ENCODE measurements at regions not wholly inside any gene's neighbourhood (a gene's known extent, or its start where the extent isn't known, plus 50 kb on each side); places are given as distances from the start of the nearest gene placed in this dataset.

DNA sequence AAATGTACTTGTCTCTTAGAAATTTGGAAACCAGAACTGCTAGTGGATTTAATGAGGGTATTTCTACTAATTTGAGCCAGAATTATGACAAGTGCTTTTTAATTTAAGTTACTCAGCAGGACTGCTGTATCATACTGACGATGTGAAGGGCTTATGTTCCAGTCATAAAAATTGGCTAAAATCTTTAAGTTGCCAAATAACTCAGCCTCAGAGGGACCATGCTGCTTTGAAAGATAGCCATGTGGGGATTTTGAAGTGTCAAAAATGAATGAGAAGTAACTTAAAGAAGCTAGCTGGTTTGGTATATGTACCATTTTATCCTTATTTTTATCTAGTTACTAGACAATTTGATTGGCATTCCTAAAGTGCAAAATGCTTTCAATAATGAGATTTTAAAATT, 545.0 kb downstream of the DIPK2A start:
- no peaks in the 10 kb centered on the region for H3K36me3 Mint-ChIP-seq (ENCODE audit: low read depth)
- intact Hi-C loops (cut with micrococcal nuclease): no loop called here
- H3K27me3 Mint-ChIP-seq: no peaks in the 10 kb centered on the region
- DNase-seq (no peak), ATAC-seq (ENCODE audit: low read depth) (no peak)
- TF ChIP-seq, protein P1, sequence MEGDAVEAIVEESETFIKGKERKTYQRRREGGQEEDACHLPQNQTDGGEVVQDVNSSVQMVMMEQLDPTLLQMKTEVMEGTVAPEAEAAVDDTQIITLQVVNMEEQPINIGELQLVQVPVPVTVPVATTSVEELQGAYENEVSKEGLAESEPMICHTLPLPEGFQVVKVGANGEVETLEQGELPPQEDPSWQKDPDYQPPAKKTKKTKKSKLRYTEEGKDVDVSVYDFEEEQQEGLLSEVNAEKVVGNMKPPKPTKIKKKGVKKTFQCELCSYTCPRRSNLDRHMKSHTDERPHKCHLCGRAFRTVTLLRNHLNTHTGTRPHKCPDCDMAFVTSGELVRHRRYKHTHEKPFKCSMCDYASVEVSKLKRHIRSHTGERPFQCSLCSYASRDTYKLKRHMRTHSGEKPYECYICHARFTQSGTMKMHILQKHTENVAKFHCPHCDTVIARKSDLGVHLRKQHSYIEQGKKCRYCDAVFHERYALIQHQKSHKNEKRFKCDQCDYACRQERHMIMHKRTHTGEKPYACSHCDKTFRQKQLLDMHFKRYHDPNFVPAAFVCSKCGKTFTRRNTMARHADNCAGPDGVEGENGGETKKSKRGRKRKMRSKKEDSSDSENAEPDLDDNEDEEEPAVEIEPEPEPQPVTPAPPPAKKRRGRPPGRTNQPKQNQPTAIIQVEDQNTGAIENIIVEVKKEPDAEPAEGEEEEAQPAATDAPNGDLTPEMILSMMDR (IDR thresholded peaks at IDR 0.05): no peak
- H3K4me3 Mint-ChIP-seq: no peak overlapping the region
- H3K4me1 Mint-ChIP-seq: no peaks in the 10 kb centered on the region
- CTCF ChIA-PET: no interaction called here
- no peaks in the 10 kb centered on the region for H3K9me3 Mint-ChIP-seq
- POLR2A ChIA-PET: no interaction called here
- H3K27ac Mint-ChIP-seq: no peak overlapping the region

DNA sequence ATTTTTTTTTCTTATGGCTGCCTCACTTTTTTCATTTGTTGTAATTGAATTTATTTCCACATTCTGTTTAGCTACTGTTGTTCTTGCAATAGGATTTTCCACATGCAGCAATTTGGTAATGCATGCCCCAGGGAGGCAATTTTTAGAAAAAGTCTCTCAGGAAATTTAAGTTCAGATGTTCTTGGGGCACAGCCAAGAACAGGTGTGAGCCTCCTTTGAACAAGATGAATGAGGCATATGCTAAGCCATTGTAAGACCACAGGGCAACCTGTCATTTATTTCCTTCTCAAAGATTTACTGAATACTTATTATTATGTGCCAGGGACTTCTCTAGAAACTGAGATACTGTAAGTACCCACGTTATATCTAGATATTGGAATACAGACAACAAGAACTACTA, 549.5 kb downstream of the DIPK2A start:
- TF ChIP-seq, protein P1 (IDR thresholded peaks at IDR 0.05): no peak
- ATAC-seq (ENCODE audit: low read depth) (no peak), DNase-seq (no peak)
- no peaks in the 10 kb centered on the region for H3K4me1 Mint-ChIP-seq
- H3K36me3 Mint-ChIP-seq (ENCODE audit: low read depth): no peaks in the 10 kb centered on the region
- H3K9me3 Mint-ChIP-seq: no peaks in the 10 kb centered on the region
- H3K27ac Mint-ChIP-seq: no peak overlapping the region
- CTCF ChIA-PET: no interaction called here
- no peaks in the 10 kb centered on the region for H3K27me3 Mint-ChIP-seq
- POLR2A ChIA-PET: no interaction called here
- intact Hi-C loops (cut with micrococcal nuclease): no loop called here
- H3K4me3 Mint-ChIP-seq: no peak overlapping the region

DNA sequence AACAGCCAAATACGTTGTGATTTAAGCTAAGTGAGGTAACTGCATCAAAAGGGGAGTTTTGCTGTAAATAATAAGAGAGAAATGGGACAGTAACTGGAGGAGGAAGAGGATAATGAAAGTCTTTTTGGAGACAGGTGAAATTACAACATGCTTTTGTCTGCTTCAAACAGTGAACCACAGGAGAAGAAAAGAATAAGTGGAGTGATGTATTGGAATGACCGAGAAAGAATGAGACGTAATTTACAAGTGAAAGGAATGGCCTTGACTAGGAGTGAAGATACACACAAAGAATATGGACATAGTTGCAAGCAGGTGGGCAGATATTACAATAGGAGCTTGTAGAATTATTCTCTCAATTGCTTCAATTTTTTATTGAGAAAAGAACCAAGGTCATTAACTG, 550.8 kb downstream of the DIPK2A start:
- DNase-seq (no peak), ATAC-seq (ENCODE audit: low read depth) (no peak)
- Mint-ChIP-seq H3K9me3 (no peaks in the 10 kb centered on the region), H3K36me3 (ENCODE audit: low read depth) (no peaks in the 10 kb centered on the region), H3K27me3 (no peaks in the 10 kb centered on the region), H3K4me1 (no peaks in the 10 kb centered on the region), H3K4me3 (no peak overlapping the region), H3K27ac (no peak overlapping the region)
- POLR2A ChIA-PET: no interaction called here
- intact Hi-C loops (cut with micrococcal nuclease): no loop called here
- CTCF ChIA-PET: no interaction called here
- TF ChIP-seq, protein P1 (IDR thresholded peaks at IDR 0.05): no peak

DNA sequence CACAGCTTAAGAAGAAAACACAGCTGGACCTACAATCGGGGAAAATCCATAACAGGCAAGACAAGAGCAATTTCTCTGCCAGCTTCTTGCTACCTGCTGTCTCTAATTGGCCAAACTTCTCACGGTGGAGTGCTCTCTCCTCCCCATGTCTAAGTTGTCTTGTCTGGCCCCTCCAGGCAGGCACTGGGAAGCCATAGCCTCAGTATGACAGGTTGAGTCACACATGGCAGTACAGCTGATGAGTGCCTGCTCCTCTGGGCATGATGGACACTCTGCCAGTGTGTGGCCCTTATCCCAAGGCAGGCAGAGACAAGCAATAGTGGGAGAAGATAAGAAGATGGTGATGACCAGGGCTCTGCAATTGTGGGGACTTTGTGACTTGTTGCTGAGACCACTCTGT, 551.8 kb downstream of the DIPK2A start:
- ChIA-PET CTCF (no interaction called here), POLR2A (interaction anchor here (0.6 kb wide), 1 partner anchor 82 kb away, joined by 3 read pairs; no protein-coding TSS in a partner anchor)
- H3K27me3 Mint-ChIP-seq: no peaks in the 10 kb centered on the region
- no peaks in the 10 kb centered on the region for H3K36me3 Mint-ChIP-seq (ENCODE audit: low read depth)
- no peak overlapping the region for H3K27ac Mint-ChIP-seq
- no peaks in the 10 kb centered on the region for H3K4me1 Mint-ChIP-seq
- intact Hi-C loops (cut with micrococcal nuclease): no loop called here
- no peak for DNase-seq
- H3K4me3 Mint-ChIP-seq: no peak overlapping the region
- ATAC-seq (ENCODE audit: low read depth): no peak
- TF ChIP-seq, protein P1 (IDR thresholded peaks at IDR 0.05): no peak
- no peaks in the 10 kb centered on the region for H3K9me3 Mint-ChIP-seq

DNA sequence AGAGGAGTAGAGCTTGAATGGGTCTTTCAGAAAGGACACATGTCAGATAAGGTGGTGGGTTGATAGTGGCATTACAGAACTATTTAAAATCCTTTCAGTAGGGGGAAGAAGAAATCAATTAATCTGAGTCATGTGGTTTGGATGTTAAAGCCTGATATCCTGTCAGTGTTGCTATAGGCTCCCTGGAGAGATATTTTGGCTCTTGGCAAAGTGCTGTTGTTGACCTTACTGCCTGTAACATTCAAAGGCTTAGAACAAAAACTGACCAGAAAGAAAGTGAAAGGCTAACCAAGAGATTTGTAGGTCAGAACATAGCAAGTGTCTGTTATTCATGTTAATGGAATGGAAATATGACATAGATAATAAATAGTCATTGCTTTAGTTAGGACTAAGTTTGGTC, 552.9 kb downstream of the DIPK2A start:
- DNase-seq: no peak
- H3K36me3 Mint-ChIP-seq (ENCODE audit: low read depth): no peaks in the 10 kb centered on the region
- H3K9me3 Mint-ChIP-seq: no peaks in the 10 kb centered on the region
- H3K27me3 Mint-ChIP-seq: no peaks in the 10 kb centered on the region
- intact Hi-C loops (cut with micrococcal nuclease): no loop called here
- H3K4me1 Mint-ChIP-seq: no peaks in the 10 kb centered on the region
- H3K27ac Mint-ChIP-seq: no peak overlapping the region
- H3K4me3 Mint-ChIP-seq: no peak overlapping the region
- ATAC-seq (ENCODE audit: low read depth): no peak
- ChIA-PET CTCF (no interaction called here), POLR2A (no interaction called here)
- TF ChIP-seq, protein P1 (IDR thresholded peaks at IDR 0.05): no peak

All from activated B cell treated with CpG ODN at 0.5 μM for 24 hours (primary cell).